Cerebellar cortex (tissue), 1 donor: ENCODE measurements at regions not wholly inside any gene's neighbourhood (a gene's known extent, or its start where the extent isn't known, plus 50 kb on each side); places are given as distances from the start of the nearest gene placed in this dataset.
A peak's percentile ranks its signal among the peaks of the same experiment; 100 is the strongest.

Experiments used
- DNase-seq: peaks from one replicate; pipeline ENCODE4 v3.0.0-alpha.2; 2015; ENCODE audit warnings: low spot score

- no peak for DNase-seq
Measured at GRCh38 chr5:125381290-125381689, 634.9 kb upstream of the ZNF608 start.

DNA sequence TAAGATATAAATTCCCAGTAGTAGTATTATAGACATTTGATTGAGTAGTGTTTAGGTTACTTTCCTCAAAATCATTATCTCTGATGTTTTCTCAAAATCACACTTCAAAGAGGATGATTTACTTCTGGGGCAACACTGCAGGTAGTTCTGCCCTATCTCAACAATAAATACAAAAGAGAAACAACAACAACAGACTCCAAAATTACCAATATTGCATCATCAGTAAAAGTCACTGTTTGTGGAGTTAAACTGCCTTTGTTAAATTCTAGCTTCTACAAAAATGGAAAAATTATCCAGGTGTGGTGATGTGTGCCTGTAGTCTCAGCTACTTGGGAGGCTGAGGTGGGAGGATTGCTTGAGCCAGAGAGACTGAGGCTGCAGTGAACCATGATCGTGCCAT lies 637.6 kb upstream of the ZNF608 start:
- DNase-seq: no peak

GRCh38 chr5:125390326-125390725 lies 643.9 kb upstream of the ZNF608 start:
- no peak for DNase-seq

- DNase-seq: no peak
Measured at GRCh38 chr5:125393221-125393815, 646.9 kb upstream of the ZNF608 start.

- DNase-seq: no peak
Measured at GRCh38 chr5:125394661-125395280, 648.3 kb upstream of the ZNF608 start.

DNA sequence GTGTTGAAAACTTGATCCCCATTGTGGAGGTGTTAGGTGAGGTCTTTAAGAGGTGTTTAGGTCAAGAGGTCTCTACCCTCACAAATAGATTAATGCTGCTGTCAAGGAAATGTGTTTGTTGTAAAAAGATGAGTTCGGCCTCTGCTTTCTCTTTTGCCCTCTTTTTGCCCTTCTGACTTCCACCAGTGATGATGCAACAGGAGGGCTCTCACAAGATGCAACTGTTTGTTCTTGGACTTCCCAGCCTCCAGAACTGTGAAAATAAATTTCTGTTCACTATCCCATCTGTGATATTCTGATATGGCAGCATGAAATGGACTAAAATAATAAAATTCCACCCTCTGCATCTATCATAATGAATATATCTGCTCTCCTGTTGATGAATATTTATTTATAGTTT lies 650.0 kb upstream of the ZNF608 start:
- no peak for DNase-seq

- DNase-seq: no peak
Measured at GRCh38 chr5:125398466-125398865, 652.0 kb upstream of the ZNF608 start.

GRCh38 chr5:125399885-125400284 lies 653.4 kb upstream of the ZNF608 start:
- DNase-seq: no peak

DNA sequence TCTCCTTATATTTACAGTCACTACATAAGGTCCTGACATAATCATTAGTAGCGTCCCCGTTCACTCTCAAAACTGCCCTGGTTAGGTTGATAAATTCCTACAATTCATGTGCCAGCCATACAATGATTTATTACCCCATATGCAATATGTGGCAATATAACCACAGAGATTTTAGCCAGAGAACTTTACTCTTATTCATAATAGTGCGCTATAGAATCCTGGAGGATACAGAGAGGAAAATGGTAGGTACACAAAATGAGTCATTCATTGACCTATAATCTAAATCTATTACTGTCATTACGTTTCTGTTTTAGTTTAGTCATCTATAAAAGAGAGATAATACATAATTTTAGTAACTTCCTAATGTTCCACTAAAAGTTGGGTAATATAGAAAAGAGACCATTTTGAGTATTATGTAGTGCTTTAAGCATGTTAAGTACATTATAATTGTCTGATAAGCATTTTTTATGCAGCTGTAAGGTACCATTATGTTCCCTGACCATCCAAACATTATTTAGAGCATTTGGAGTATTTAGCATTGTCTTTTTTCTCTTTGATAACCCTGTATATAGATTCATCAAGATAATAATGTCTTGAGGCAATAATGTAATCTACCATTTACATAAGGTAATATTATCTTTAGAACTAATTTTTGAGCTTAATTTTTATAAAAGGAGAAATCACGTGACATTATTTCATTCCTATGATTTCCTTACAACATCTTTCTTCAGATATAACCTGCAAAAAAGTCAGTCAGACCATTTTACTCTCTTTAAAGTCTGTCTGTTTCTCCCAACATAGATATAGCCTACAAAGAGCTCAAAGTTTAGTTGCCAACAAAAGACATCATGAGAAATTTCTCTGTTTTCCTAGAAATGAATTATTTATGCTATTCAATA lies 655.5 kb upstream of the ZNF608 start:
- no peak for DNase-seq

- no peak for DNase-seq
Measured at GRCh38 chr5:125402787-125403186, 656.3 kb upstream of the ZNF608 start.

GRCh38 chr5:125404056-125404455 lies 657.6 kb upstream of the ZNF608 start:
- no peak for DNase-seq

DNA sequence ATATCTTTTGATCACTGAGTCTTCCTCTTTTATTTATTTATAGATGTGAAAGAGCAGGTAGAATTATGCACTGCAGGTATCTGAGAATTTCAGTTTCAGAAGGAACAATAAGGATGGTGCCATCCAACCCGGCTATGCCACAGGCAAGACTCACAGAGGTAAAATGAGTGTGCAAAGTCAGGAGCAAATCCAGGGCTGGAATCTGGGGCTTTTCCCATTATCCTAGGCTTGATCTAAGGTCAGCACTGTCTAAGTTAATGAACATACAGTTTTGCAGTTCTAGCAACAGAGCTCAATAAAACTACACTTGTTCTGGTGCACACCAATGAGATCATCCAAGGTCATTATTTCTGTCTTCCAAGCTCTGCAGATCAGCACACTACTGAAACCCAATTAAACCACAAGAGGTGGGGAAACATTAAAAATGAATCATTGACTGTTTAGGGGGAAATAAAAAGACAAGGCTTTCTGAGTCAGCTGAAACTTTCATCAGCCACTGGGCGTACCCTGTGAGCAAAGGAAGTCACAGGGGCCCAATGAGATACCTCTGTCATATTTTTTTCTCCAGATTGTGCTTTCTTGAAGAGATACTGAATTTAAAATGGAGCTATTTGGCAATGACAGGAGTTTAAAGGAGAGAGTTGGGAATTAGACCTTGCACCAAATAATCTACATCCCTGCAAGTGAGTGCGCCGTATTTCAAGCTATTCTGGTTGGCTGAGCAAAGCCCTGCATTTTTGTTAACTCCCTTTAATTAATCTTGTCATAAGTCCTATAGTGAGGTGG lies 662.2 kb upstream of the ZNF608 start:
- peak; percentile 59 for DNase-seq

DNA sequence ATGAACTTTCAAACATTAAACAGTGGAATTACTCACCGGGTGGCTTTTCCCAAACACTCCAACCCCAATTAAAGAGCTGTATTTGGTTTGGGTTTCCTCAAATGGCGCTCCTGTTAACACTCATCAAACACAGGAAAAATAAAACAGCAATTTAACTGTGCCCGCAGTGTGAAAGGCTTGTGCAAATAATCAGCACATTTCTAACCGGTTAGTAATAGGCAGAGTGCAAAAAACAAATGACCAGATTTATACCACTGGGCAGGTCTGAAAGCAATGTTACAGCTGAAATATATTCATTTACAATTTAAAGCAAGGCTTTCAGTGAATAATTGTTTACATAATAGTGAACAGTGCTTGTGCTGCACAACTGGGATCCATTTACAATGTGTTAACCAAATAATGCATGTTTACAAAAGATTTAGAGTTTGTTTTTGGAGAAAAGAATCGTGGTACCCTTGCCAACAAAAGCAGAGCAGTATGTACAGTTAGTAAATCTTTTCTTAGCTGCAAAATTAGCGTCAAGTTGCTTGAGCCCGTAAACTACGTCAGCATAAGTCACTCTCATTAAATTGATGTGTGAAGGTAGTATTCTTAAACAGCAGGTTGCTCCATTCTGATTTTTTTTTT lies 662.9 kb upstream of the ZNF608 start:
- DNase-seq: no peak

DNA sequence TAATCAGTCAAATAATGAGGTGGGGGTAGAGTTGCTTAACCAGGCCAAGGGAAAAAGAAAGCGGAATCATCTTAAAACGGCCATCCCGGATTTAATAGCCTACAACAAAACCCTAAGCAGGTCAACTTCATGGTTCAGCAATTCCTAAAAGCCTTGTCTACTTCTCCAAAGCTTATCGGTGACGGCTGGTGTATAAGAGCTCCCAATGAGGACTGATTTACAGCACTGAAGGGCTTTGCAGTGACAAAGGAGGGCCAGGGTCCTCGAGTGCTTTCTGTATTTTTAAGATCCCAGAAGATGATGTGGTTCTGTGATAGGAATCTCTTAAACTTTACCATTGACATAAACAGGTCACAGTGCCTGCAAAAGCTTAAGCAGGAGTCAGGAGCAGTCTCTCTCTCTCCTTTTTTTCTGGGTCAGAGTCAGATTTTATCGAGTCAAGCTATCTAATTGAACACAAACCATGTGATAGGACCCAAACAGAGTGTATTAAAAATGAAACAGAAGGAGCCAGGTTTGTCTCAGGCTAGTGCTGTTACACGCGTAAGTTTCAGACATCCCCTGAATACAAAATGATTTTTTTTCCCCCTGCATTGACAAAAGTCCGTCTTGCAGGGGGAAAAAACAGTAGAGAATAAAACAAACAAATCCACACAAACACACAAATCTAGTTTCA lies 663.6 kb upstream of the ZNF608 start:
- peak; percentile 79 for DNase-seq

GRCh38 chr5:125410537-125411070 lies 664.2 kb upstream of the ZNF608 start:
- DNase-seq: peak; percentile 53

GRCh38 chr5:125411071-125411743 lies 664.8 kb upstream of the ZNF608 start:
- peak; percentile 67 for DNase-seq

DNA sequence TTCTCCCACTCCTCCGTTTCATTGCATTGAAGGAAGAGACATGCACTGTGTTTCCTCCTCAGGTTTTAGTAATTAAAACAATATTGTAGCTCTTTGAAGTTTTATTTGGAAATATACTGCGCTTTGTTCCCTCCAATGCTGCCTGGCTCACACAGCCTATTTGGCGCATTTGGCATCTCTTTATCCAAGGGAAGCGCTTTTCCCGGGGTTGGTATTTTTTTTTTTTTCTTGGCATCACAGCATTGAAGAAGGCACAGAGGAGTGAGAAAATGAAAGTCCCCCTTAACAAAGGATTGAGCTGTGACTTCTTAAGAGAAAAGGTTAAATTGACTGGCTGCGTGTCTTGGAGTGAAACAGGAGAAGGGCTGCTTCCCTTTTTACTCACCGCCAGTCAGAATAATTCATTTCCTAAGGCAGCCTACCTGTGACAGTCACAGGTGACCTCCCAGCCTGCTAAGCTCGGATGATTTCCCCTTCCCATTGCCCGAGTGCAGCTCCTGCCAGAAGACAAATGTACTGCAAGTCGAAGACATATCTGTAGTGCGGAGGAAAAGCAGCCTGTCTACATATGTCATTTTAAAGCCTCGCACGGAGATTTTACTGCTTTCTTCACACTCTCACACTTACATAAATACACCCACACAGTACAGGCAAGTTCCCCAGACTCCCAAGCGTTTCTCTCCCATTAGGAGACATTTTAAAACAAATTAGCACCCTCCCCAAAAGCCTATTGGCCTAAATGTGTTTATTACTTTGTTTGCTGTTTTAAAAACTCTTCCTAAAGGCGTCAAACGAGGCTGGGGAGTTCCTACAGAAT lies 665.5 kb upstream of the ZNF608 start:
- peak; percentile 82 for DNase-seq

- peak; percentile 98 for DNase-seq
Measured at GRCh38 chr5:125412561-125413495, 666.4 kb upstream of the ZNF608 start.
